Left kidney (tissue), 1 donor: ENCODE measurements at regions not wholly inside any gene's neighbourhood (a gene's known extent, or its start where the extent isn't known, plus 50 kb on each side); places are given as distances from the start of the nearest gene placed in this dataset.

ENCODE experiments used
- DNase-seq: peaks from one replicate; pipeline ENCODE4 v3.0.0-alpha.2; 2013

DNA sequence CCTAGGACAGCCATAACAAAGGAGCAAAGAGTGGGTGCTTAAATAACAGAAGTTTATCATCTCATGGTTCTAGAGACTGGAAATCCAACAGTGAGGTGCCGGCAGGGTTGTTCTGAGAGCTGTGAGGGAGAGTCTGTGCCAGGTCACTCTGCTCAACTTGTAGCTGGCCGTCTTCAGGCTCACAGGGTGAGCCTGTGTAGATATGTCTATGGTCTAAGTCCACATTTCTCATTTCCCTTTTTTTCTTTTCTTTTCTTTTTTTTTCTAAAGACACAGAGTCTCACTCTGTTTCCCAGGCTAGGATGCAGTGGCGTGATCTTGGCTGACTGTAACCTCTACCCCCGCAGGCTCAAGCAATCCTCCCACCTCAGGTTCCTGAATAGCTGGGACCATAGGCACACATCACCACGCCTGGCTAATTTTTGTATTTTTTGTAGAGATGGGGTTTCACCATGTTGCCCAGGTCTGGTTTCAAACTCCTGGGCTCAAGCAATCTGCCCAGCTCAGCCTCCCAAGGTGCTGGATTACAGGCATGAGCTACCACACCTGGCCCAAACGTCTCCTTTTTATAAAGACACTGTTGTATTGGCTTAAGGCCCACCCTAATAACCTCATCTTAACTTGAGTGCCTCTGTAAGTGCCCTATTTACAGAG is 142.2 kb downstream of the SP3 start:
- DNase-seq: peak; percentile 40

DNA sequence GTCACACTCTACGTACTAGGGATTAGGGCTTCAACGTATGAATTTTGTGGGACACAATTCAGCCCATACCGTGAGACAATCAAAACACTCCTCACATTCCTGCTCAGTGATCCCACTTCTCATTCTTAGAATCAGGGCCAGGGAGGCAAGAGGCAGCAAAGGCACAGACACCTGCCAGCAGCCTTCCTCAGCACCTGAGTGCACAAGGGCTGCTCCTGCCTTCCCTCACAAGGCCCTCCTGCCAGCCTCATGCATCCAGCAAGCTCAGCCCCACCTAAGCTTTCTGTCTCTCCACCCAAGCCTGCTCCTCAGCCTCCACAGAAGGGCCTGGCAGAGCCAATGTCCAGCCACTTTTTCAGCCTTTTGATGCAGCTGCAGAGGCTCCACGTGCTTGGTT is 141.6 kb downstream of the SP3 start:
- peak; percentile 30 for DNase-seq

DNA sequence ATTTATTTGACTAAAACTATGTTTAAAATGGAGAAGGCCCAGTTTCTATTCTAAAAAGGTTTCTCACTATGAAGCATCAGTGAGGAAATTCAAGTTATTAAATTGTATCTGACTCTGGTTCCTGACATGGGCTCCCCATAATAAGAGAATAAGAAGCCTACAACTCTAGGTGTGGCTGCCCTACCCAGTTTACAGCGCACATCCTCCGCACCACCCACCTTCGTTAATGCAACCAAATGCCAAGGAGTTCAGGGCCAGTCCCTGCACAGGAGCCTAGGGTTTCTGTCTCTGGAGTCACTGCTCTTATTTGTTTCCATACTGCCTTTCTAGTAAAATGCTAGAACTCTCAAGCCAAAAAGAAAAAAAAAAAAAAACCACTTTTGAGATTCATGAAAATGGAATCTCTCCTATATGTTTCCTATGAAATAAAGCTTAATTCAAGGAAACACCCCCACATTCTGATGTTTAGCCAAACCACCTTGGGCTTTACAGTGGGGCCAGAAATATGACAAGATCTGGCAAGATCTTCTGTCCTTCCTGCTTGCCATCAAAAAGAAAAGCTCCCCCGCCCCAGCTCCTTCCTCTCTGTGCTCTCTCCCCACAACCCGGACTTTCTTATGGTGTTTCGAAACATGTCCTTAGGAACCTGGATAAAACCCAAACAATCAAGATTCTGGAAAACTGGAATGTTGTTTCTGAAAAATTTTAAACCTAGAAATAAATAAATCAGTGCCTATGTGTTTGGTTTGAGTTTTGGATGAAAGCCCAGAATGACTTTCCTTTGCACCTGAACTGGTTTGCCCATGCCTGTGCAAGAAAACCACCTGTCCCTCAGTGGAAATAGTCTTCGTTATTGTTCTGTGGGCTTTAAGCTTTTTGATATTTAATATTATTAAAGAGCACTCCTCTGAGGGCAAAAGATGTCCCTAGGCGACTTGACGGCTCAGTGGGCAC is 136.7 kb downstream of the SP3 start:
- no peak for DNase-seq

DNA sequence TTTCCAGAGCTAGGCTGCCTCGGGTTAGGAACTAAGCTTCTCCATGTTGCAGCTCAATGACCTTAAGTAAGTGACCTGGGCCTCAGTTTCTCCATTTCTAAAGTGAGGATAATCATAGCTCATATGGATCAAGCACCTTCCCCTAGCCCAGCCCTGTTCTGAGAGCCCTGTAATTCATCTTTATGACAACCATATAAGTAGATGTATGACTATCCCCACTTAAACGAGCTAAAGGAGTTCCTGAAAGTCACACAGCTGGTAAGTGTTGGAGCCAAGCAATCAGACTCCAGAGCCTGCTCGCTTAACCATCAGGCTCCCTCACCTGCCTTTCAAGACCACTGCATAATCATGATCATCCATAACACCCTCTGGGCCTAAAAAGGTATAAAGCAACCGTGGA is 135.4 kb downstream of the SP3 start:
- no peak for DNase-seq

DNA sequence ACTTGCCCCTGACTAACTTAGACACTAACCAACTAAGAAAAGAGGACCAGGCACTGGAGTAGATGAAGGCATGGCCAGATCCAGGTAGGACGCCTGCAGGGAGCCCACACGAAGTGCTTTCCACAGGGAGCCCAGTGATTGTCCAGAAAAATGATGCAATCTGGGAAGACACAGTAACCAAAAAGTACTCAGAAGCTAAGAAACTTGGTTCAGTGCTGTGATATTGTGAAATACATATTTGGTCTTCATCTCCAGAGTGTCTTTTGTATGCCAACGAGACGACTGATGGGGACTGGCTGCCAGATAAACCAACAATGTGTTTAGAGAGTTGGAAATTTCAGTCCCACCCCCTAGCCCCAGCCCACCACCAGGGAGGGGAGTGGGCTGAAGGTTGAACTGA is 135.0 kb downstream of the SP3 start:
- DNase-seq: no peak

DNA sequence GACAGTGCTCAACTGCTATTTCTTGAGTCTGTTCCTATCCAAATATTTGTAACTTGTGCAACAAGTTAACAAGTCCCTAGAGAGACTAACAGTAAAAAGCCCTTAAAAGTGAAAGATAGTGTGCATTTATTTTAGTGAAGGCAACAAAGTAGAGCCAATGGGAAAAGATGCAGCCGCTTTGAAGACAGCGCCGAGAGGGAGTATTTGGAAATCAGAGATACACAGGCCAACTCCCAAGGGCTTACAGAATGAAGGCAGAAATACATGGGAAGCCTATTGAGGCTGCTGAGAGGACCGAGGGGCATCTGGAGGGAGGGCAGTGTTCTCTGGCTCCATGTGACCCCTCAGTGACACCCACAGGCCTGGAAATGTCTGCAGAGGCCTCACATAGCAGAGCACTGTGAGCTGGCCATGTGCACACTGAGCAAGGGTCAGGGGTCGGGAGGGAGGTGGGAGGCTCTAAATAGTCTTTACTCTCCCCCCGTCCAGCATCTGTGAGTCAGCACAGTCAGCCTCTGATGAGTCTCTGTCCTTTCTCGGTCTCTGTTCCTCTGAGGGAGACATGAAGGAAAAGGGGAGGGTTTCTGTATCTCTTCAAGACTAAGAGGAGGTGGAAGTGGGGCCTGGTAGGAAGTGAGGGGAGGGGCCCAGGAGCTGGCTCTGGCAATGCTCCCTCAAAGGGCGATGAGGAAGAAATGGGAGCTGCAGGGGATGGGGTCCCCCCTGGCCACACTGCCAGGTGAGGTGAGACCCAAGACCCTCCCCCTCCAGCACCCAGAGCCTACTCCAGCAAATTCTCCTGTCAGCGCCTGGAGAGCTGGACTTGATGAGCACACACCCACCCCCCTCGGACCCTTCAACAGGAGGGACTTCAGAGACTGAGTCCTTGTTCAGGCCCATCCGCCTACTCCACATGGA is 133.6 kb downstream of the SP3 start:
- DNase-seq: peak; percentile 71

DNA sequence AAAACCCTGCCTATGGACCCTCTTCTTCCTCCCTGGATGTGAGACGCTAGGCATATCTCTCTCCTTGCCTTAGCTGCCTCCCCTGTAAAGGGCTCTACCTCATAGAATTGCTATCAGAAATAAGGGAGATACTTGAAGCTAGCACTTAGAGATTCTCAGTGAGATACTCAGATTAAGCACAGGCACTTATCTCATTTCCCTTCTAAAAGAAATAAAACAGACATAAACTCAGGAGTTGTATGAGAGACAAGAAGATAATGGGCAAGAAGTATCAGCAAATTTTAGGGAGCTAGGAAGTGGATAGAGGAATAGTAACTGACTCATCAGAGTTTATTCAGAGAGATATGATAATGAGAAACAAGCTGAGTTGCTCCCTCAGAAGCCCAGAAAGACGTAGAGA is 131.0 kb downstream of the SP3 start:
- no peak for DNase-seq

DNA sequence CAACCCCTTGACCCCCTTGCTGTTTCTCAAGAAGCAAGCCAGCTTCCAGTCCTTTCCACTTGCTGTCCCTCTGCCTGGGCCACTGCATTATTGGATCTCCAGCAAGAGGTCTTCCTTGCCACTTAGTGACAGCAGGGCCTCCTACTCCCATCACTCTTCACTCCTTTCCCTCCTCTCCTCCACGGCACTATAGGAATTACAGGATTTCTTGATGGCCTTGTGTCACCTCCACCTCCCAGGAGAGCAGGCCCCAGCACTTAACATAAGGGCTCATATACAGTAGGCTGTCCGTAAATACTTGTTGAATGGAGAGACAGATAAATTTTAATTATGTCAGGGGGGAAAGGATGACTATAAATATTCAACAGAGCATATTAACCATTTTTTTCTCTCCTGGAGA is 129.4 kb downstream of the SP3 start:
- no peak for DNase-seq

DNA sequence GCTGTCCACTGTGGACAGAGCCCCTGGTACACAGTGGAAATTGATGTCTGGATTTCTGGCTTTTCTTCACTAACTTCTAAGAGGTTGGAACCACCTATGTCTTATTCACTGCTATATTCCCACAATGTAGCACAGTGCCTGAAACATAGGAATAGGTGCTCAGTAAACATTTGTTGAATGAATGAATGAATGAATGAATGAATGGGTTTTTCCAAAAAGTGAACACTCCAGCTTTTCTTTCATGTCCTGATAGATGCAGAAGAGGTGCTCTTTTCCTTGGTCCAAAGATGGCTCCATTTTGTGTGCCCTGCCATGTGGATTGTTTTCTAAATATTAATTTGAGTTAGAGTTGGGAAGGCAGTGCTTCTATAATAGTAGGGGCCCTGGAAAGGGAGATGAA is 124.1 kb downstream of the SP3 start:
- DNase-seq: no peak

DNA sequence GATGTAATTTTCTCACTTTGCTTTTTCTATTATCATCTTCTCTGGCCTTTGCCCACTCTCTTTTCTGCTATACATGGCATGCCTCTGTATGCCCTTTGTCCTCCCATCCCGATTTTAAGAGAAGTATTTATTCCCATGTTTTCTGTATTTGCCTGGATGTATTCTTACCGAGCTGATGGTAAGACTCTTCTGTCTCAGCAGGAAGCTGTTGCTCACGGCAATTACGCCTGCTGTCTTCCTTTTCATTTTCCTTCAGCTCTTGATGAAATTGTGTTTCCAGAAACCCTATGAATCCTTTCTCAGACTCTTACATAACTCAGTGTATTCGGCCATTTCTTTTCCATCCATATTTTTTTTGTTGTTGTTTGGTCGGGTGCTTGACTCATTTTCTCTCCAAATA is 121.6 kb downstream of the SP3 start:
- DNase-seq: no peak

DNA sequence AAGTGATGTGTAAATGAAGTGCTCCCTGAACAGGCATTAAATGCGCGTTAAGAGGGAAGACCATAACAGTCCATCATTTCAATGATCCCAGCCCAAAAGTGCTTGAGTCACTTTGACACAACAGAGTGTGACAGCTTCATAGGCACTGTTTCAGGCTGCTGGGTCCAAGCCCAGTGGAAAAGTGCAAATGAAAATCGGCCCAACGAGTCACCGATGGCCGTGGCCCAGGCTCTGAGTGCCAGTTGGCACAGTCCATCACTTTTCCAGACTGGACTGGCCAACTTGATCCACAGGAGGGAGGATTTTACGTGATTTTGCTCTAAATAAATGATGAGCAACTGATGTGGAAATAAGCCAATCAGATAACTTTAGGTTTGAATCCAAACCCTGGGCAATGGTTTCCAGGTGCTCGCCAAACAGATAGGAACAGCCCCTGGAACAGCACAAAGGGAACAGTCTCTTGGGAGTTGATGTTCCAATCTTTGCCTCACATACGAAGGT is 114.0 kb downstream of the SP3 start:
- DNase-seq: no peak

DNA sequence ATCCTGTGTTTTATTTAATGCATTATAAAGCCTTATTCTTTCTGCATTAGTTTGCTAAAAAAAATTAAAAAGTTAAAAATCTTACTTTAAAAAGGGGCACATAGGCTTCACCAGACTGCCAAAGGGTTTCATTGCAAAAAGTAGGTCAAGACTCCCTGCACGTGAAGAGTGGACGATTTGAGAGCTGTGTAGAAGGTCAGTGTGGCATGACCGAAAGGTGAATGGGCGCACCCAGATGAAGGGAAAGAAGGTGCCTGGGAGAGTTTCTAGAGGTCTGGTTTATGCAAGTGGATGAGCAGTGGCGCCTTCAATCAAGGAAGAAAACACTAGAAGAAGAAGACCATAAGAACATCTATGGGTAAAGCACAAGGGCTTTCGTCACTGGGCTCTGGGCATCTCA is 111.0 kb downstream of the SP3 start:
- DNase-seq: no peak

DNA sequence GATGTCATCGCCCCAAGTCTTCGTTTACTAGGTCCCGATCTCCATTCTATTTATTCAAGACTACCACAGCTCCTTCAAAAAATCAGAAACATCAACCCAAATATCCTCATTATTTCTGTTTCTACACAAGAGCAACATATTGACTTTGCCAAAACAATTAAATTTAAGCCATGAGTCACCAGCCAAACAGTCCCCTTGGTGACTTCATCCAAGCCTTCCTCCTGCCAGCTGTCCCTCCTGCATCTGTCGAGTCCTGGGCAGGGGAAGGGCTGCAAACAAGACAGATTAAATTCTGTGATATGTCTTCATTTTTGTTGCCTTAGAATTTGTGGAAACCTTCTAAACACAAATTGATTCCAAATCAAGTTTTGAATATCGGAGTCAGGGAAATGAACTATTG is 110.3 kb downstream of the SP3 start:
- no peak for DNase-seq

DNA sequence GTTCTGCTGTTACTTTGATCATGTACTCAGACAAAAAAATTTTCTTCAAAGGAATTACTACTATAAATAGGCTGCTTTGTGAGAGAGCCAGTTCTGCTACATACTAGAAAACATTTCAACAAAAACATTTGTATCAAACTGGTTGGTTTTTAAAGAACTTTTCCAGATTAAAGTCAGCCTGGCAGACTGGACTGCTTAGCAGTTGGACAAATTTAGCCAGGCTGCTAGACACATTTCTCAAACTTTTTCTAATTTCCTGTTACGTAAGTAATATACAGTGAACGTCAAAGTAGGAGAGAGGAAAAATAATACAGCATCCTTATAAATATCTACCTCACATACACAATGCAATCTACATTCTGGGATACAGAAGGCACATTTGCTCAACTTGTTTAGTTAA is 109.5 kb downstream of the SP3 start:
- no peak for DNase-seq
